GM21576 (cell line): ENCODE measurements at regions not wholly inside any gene's neighbourhood (a gene's known extent, or its start where the extent isn't known, plus 50 kb on each side); places are given as distances from the start of the nearest gene placed in this dataset.

Source experiments
- ATAC-seq: cut with Tn5 transposase; IDR thresholded peaks from one replicate; pipeline ENCODE4 v1.9.1; 2021; ENCODE audit warnings: mild to moderate bottlenecking, moderate library complexity; ENCODE audit not compliant: unreplicated experiment

GRCh38 chr15:62431817-62432216 is 266.7 kb upstream of the C2CD4B start:
- no peak for ATAC-seq

GRCh38 chr15:62432702-62433398 is 267.8 kb upstream of the C2CD4B start:
- ATAC-seq: no peak

- no peak for ATAC-seq
Measured at GRCh38 chr15:62436235-62436634, 271.1 kb upstream of the C2CD4B start.

GRCh38 chr15:62437753-62438152 is 272.7 kb upstream of the C2CD4B start:
- ATAC-seq: no peak

- no peak for ATAC-seq
Measured at GRCh38 chr15:62439543-62440016, 274.5 kb upstream of the C2CD4B start.

- ATAC-seq: no peak
Measured at GRCh38 chr15:62440362-62441105, 275.4 kb upstream of the C2CD4B start.

DNA sequence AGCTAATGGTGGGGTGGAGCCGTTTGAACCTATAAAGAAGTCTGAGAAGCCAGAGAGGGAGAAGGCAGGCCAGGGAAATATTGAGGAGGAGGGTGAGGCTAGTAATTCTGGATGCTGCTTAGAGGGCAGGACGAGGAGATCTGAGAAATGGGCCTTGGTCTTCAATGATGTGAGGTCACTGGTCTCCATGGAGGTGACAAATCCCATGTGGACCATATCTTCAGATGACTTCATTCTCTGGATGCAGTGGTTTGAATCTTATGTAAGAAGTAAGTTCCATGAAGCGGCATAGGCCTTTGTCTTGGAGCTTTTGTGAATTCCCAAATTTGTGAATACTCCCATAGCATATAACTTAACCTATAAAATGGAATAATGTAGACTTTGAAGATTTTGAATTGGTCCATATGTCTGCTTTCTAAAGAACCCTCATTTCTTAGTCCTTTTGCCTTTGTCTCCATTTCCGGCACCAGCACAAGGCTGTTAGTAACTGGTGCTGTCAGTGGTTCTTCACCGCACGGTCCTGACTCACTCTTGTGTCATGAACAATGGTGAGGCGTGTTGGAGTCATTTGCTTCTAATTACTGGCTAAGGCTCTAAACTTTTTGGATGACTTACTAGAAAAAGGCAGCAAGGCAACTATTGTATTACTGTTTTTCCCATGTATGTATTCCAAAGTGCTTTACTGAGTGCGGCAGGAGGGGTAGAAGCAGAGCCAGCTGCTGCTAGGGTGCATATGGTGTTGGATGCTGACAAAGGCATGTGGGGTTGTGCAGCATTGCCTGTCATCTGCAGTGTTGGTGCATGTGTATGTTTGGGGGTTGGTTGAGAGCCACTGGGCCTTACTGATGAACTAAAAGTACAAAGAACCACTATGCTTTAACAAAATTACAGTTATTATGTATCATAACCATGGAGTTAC is 279.3 kb upstream of the C2CD4B start:
- ATAC-seq: no peak

DNA sequence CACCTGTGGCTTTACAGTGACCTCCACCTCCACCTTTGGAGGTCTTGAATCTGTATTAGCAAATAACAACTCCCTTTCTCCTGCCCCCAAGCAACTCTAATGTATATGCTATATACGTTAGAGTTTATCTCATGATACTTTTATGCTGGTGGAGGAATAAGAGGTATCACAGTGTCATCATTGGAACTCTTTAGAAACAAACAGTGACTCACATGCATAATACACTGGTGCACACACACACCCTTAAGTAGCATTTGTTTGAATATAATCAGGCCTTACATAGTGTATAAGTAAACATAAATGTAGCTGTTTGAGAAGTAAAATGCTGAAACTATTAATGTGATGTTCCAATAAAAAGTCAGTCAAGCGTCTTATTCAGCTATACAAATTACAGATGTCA is 280.2 kb upstream of the C2CD4B start:
- no peak for ATAC-seq

GRCh38 chr15:62446984-62447383 is 281.9 kb upstream of the C2CD4B start:
- no peak for ATAC-seq

DNA sequence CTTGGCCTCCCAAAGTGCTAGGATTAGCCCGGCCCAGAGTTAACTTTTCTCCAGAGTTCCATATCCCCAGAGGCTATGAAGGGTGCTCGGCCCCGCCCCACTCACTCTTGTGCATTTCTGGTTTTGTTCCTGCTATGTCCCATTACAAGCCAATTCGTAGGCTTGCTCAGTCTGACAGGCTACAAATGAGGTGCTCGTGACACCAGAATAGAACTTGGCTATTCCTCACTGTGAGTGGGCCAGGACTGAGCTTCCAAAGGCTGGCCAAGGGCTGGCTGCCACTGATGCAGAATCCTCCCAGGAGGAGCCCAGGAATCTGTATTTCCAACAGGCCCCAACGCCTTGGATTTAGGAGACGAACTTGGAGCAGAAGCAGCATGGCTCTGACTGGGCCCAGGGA is 282.7 kb upstream of the C2CD4B start:
- ATAC-seq: no peak

DNA sequence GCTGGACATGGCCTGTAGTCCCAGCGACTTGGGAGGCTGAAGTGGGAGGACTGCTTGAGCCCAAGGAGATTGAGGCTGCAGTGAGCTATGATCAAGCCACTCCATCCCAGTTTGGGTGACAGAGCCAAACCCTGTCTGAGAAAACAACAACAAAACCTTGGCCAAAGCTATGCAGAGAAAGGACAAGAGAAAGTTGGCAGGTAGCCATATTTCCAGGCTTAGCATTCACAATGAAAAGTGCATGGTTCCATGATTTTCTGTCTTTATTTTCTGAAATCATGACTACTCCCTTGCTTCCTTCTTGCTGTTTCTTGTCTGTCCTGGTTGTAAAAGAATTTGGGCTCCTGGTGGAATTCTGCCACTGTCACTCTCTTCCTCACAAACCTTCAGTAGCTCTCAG is 284.6 kb upstream of the C2CD4B start:
- ATAC-seq: no peak

DNA sequence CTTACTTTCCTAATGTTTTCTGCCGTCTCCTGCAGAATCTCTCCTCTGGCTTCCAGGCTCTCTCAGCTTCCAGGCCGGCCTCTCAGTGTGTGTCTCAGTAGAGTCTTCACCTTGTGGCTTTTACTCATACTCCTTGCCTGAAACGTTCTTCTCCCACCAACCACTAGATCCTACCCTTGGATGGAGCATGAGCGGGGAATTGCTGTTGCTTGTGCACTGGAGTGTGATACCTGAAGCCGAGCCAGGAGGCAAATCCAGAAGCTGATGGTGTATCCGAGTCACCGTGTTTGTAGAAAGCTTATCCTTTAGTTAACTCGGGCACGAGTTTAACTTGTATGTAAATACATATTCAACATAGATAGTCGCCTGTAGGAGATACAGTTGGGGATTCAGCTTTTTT is 285.0 kb upstream of the C2CD4B start:
- no peak for ATAC-seq

- no peak for ATAC-seq
Measured at GRCh38 chr15:62452026-62452425, 286.9 kb upstream of the C2CD4B start.

DNA sequence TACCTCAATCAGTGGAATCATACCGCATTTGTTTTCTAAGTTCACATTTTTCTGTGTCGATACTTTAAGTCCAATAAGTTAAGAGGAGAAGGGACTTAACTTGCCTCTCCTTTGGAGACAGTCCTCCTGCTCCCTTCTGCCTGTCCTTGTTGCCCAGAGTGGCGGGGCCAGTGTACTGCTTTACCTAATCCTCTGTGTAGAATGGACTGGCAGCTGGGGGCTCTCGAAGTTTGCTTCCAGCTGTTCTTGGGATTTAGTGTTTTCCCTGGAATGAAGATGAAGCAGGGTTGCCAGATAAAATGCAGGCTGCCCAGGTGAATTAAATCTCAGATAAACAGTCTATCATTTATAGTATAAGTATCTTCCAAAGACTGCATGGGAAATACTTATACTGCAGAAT is 287.6 kb upstream of the C2CD4B start:
- no peak for ATAC-seq

- no peak for ATAC-seq
Measured at GRCh38 chr15:62453375-62453774, 288.3 kb upstream of the C2CD4B start.

DNA sequence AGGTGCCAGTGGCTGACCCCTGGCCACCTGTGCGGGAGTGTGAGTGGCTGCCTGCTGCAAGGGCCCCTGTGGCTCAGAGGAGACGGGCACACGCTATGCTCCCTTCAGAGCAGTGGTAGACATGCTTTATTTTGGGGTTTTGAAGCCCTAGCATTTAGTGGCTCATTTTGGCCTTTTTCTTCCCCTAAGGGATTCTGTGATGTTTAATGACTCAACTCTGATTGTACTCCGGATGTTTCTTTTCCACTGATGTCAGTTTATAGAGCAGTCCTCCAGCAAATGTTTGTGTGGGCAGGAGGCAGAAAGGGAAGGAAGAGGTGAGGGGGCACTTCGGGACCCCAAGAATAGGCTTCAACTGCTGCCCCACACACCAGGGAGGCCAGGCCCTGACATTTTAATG is 288.9 kb upstream of the C2CD4B start:
- ATAC-seq: no peak

- no peak for ATAC-seq
Measured at GRCh38 chr15:62454567-62455172, 289.6 kb upstream of the C2CD4B start.

DNA sequence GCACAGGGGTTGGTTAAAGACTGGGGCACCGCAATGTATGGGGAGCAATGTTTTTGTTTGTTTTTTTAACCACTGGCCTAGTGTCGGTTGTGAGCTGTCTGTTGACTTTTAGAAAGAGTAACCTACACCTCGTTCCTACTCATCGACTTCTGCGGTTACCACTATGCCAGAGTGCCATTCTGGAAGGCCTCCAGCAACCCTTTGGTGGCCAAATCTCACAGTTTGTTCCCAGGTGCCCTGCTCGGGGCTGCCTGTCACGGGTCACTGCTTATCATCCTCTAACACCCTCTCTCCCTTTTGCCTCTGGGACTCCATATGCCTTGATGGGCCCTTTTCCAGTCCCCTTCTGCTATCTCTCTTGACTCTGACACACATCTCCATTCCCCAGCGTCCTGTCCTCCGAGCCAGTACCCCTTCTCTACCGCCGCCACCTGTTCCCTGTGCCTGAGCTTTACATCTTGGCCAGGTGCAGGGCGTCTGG is 290.4 kb upstream of the C2CD4B start:
- no peak for ATAC-seq

DNA sequence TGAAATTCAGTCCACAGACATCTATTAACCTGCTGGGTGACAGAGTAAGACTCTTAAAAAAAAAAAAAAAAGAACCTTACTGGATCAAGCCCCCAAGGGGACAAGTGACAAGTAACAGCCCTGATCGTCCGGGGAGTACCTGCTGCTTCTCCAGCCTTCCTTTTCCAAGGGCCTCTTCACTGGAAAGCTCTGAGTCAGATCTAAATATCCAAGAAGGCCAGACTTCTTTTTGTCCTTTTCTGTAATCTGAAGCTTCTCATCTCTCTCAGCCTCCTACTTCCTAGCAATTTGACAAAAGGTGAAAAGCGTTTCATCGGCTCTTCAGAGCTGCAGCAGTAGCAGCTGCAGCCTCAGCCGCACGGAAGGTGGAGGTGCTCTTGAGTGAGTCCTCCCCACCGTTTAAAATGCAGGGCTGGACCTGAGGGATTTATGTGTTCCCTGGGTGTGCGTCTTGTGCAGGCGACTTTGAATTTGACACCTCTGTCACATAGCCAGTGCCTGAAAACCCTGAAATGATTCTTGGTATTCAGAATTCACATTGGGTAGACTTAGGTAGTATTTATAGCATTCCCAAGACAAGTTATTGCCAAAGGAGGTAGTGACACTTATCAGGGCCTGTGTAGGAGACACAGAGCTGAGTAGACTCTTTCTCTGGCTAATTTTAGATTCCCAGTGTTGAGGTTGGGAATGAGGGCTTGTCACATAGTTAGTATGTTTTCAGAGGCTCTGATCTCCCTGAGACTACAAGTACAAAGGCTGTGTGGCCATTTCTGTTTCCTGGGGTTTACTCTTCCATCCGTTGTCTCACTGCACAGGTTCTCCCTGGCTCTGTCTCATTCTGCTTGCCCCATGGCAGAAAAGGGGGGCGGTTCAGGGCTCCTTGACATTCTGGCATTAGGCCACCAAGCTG is 291.2 kb upstream of the C2CD4B start:
- ATAC-seq: no peak

GRCh38 chr15:62457100-62457499 is 292.0 kb upstream of the C2CD4B start:
- ATAC-seq: no peak
